SK-N-MC (cell line): ENCODE measurements at regions not wholly inside any gene's neighbourhood (a gene's known extent, or its start where the extent isn't known, plus 50 kb on each side); places are given as distances from the start of the nearest gene placed in this dataset.

ENCODE experiments used
- DNase-seq: peaks from one replicate; pipeline ENCODE4 v3.0.0-alpha.2; 2011; ENCODE audit warnings: low read depth, low spot score
- H3K27ac ChIP-seq: fragments of 200-600 bp; sonication (generic); 2 replicates; pipeline ENCODE4 v1.5.1; 2016; ENCODE audit warnings: mixed run types
- H3K36me3 ChIP-seq: fragments of 200-600 bp; sonication (generic); 2 replicates; pipeline ENCODE4 v1.6.1; 2017; ENCODE audit warnings: antibody characterized with exemption, low read length, mixed read lengths; ENCODE audit not compliant: insufficient read depth
- H3K4me3 ChIP-seq: fragments of 200-600 bp; sonication (generic); 2 replicates; pipeline ENCODE4 v1.5.1; 2016
- H3K9ac ChIP-seq: fragments of 200-600 bp; sonication (generic); 2 replicates; pipeline ENCODE4 v1.8.0; 2017; ENCODE audit warnings: mixed run types, mixed read lengths; ENCODE audit not compliant: insufficient read length
- H3K9me3 ChIP-seq: fragments of 200-600 bp; sonication (generic); 2 replicates; pipeline ENCODE4 v1.6.1; 2017; ENCODE audit warnings: low read depth, mild to moderate bottlenecking, antibody characterized with exemption, low read length, moderate library complexity, mixed read lengths
- EZH2 ChIP-seq: fragments of 200-600 bp; sonication (generic); IDR thresholded peaks from one replicate; pipeline ENCODE4 v1.6.1; 2017; ENCODE audit warnings: antibody characterized with exemption
- FOXP2 ChIP-seq: optimal IDR thresholded peaks from 2 replicates; pipeline ENCODE3; 2011; ENCODE audit warnings: mild to moderate bottlenecking, moderate library complexity; ENCODE audit not compliant: insufficient read depth; ENCODE audit errors: extremely low read length, control extremely low read depth
- POLR2AphosphoS5 ChIP-seq: IDR thresholded peaks from 2 replicates; pipeline ENCODE4 v1.6.1; 2012; ENCODE audit warnings: mild to moderate bottlenecking, low read depth, low read length, borderline replicate concordance

- H3K36me3 ChIP-seq = no peaks in the 10 kb centered on the region
- H3K9me3 ChIP-seq = no peaks in the 10 kb centered on the region
- no peak for DNase-seq
- no peak overlapping the region for H3K27ac ChIP-seq
- H3K4me3 ChIP-seq = no peak overlapping the region
- TF ChIP-seq FOXP2 = no peak
- TF ChIP-seq EZH2 = no peak
- no peak for TF ChIP-seq POLR2AphosphoS5
- no peak overlapping the region for H3K9ac ChIP-seq
Observed at GRCh38 chr10:10886861-10887531, 130.7 kb upstream of the CELF2 start.

- TF ChIP-seq POLR2AphosphoS5 = no peak
- TF ChIP-seq EZH2 = no peak
- no peak for TF ChIP-seq FOXP2
- no peaks in the 10 kb centered on the region for H3K36me3 ChIP-seq
- no peak overlapping the region for H3K27ac ChIP-seq
- H3K4me3 ChIP-seq = no peak overlapping the region
- DNase-seq = no peak
- no peak overlapping the region for H3K9ac ChIP-seq
- H3K9me3 ChIP-seq = no peaks in the 10 kb centered on the region
Observed at GRCh38 chr10:10891124-10892082, 126.3 kb upstream of the CELF2 start.

GRCh38 chr10:10892290-10892875 lies 125.3 kb upstream of the CELF2 start:
- Histone ChIP-seq H3K27ac (no peak overlapping the region), H3K4me3 (no peak overlapping the region), H3K36me3 (no peaks in the 10 kb centered on the region), H3K9me3 (no peaks in the 10 kb centered on the region), H3K9ac (no peak overlapping the region)
- DNase-seq = no peak
- no peak for TF ChIP-seq EZH2
- TF ChIP-seq POLR2AphosphoS5 = no peak
- TF ChIP-seq FOXP2 = no peak

- no peaks in the 10 kb centered on the region for H3K36me3 ChIP-seq
- H3K9me3 ChIP-seq = no peaks in the 10 kb centered on the region
- H3K9ac ChIP-seq = no peak overlapping the region
- H3K4me3 ChIP-seq = no peak overlapping the region
- DNase-seq = no peak
- TF ChIP-seq FOXP2 = no peak
- no peak for TF ChIP-seq POLR2AphosphoS5
- no peak for TF ChIP-seq EZH2
- no peak overlapping the region for H3K27ac ChIP-seq
Observed at GRCh38 chr10:10897400-10897799, 120.3 kb upstream of the CELF2 start.

- H3K9ac ChIP-seq = no peak overlapping the region
- no peak for TF ChIP-seq EZH2
- TF ChIP-seq FOXP2 = no peak
- H3K9me3 ChIP-seq = no peaks in the 10 kb centered on the region
- H3K27ac ChIP-seq = no peak overlapping the region
- H3K36me3 ChIP-seq = no peaks in the 10 kb centered on the region
- no peak for DNase-seq
- no peak overlapping the region for H3K4me3 ChIP-seq
Observed at GRCh38 chr10:10901906-10902305, 115.8 kb upstream of the CELF2 start.

- H3K4me3 ChIP-seq = no peak overlapping the region
- H3K9ac ChIP-seq = no peak overlapping the region
- H3K9me3 ChIP-seq = no peaks in the 10 kb centered on the region
- DNase-seq = no peak
- H3K36me3 ChIP-seq = no peaks in the 10 kb centered on the region
- H3K27ac ChIP-seq = no peak overlapping the region
- TF ChIP-seq FOXP2 = no peak
Observed at GRCh38 chr10:10902951-10903350, 114.7 kb upstream of the CELF2 start.

- Histone ChIP-seq H3K27ac (no peak overlapping the region), H3K36me3 (no peaks in the 10 kb centered on the region), H3K9ac (no peak overlapping the region), H3K9me3 (no peaks in the 10 kb centered on the region), H3K4me3 (no peak overlapping the region)
- no peak for DNase-seq
- TF ChIP-seq EZH2 (no peak), FOXP2 (no peak), POLR2AphosphoS5 (no peak)
Observed at GRCh38 chr10:10903620-10904019, 114.1 kb upstream of the CELF2 start.

GRCh38 chr10:10910634-10911033 lies 107.0 kb upstream of the CELF2 start:
- Histone ChIP-seq H3K9me3 (no peaks in the 10 kb centered on the region), H3K4me3 (no peak overlapping the region), H3K36me3 (no peaks in the 10 kb centered on the region), H3K9ac (no peak overlapping the region), H3K27ac (no peak overlapping the region)
- TF ChIP-seq POLR2AphosphoS5 = no peak
- TF ChIP-seq FOXP2 = no peak
- no peak for TF ChIP-seq EZH2
- DNase-seq = no peak

GRCh38 chr10:10911035-10911434 lies 106.6 kb upstream of the CELF2 start:
- TF ChIP-seq POLR2AphosphoS5 (no peak), FOXP2 (no peak), EZH2 (no peak)
- no peak overlapping the region for H3K27ac ChIP-seq
- H3K36me3 ChIP-seq = no peaks in the 10 kb centered on the region
- no peak overlapping the region for H3K4me3 ChIP-seq
- no peaks in the 10 kb centered on the region for H3K9me3 ChIP-seq
- DNase-seq = no peak
- H3K9ac ChIP-seq = no peak overlapping the region
